Smooth muscle cell of the brain vasculature (primary cell): ENCODE measurements at regions not wholly inside any gene's neighbourhood (a gene's known extent, or its start where the extent isn't known, plus 50 kb on each side); places are given as distances from the start of the nearest gene placed in this dataset.
A peak's percentile ranks its signal among the peaks of the same experiment; 100 is the strongest.

Experiments
- DNase-seq: peaks from one replicate; pipeline ENCODE4 v3.0.0-alpha.2; 2012; ENCODE audit warnings: low read depth, low spot score

DNA sequence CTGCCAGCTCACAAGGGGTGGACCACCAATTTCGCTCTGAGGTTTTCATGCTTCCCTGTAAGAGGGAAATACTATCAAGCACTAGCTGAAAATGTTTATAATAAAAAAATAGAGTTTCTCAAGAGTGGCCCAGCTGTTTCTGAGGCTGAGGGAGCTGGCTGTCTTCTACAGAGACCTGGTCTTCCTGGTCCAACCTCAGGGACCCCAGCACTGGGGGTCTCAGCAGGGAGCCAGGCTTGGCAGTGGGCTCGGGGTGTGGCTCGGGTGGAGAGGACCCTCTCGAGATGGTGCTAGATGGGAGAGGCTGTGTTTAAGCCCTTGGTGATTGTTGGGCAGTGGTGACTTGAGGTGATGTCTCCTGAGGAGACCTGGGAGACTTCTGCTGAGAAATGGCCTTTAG is 87.3 kb upstream of the SHH start:
- DNase-seq: no peak

DNA sequence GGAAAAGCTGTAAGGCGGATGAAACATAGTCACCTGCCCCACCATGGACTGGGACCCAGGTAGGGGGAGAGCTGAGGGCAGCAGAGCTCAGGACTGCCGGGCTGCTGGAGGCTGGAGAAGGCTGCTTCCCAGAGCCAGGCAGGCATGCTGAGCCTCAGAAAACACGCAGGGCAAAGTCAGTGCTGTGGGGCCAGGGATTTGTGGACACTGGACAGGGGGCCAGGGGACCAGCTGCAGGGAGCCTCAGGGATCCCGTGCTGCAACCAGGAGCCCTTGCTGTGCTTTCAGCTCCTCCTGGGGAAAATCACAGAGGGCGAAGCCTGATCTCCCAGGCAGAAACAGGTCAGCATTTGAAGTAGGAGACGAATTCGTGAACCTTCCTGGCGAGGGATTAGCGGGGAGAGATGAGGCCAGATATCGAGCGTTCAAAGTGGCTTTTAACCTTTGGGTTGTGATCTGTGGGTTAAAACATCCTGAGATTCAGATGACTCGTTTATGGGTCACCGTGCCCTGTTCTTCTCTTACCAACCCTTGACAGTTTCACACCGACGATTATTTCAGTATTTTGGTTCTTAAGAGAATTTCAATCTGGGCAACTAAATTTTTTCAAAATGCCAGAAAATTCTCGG is 85.6 kb upstream of the SHH start:
- DNase-seq: no peak

DNA sequence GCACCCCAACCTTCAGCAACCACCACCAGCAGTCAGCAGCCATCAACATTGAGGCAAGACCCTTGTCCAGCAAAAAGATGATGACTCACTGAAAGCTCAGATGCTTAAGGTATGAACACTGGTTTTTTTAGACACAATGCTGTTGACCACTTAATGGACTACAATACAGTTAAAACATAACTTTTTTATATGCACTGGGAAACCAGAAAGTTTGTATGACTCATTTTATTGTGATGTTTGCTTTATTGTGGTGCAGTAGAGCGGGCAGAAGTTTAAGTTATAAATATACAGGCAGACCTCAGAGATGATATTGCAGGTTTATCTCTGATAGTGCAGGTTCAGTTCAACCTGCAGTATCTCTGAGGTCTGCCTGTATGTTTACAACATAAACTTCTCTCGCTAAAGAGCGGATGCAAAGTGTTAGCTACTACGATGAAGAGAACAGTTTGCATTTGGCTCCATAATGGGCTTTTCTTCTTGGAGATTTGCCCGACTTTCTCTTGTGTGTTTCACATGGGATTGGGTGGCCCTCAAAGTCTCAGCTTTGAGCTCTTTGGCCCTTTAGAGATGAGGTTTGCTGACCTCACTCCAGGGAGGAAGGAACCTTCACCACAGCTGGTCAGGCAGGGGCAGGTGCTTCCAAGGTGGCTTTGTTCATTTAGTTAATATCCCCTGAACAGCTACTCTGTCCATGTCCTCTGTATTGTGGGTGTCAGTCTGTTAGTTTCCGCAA is 84.4 kb upstream of the SHH start:
- no peak for DNase-seq

DNA sequence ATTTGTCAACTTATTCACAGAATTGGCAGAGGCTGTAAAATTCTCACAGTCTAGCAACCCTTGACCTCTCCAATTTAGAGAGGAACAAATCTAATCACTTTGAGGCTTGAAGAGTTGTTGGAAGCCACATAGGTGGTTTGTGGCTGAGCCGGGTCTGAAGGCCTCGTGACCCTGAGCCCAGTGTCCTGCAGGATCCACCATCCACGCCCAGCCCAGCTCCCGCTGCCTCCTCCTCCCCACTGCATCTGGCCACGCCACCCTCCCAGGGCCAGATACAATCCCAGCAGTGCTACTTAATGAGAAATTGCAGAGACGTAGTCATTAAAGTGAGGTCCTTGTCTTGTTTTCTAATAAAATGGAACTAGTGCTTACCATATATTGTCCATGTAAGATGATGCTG is 81.4 kb upstream of the SHH start:
- DNase-seq: no peak

DNA sequence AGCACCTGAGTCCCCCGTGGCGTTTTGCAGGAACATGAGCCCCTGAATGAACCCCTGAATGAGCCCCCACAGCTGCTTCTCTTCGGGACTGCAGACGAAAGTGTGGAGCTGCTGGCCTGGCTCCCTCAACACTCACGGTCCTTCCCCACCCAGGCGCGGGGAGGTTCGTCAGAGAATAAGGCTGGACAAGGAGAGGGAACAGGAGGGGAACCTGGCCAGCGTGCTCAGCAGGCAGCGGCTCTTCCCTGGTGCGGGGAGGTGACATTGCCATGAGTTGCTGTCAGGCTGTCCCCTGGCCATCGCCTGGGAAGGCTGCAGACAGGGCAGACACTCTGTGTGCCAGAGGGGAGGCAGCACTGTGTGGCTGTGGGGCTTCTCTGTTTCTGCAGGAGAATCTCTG is 80.9 kb upstream of the SHH start:
- DNase-seq: no peak

DNA sequence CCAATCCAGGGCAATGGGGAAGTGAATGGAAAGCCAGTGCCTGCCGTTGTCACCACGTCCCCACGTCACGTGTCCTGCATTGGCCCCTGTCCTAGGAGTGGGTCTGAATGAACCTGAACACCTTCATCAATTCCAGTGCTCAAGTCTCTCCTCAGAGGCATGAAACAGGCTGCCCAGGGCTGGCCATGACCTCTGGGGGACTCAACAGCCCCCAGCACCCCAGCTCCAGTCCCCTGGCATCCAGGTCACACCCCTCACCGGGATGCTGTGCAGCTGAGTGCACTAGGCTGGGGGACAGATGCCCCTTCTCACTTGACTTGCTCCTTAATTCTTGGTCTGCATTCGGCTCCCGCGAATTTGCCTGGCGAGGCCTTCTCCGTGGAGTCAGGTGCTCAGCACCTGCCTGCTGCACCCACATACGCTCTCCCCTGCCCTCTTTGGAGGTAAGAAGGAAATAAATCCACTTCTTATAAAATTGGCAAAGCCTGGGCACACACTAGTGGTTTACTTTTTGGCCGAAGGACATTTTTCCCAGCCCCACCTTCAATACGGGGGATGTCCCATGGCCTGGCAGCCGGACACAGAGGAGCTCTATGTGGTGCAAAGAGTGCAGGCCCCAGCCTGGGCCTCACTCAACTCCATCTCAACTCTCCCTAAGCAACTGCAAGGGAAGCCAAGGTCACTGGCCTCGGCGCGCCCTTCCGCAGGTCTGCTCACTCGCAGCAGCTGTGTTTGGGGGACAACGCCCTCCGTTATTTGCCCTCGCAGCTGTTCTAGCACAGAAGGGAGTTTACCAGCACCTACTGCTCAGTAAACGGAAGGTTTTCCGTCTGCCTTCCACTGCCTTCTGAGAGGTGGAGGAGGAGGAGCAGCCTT is 77.6 kb upstream of the SHH start:
- DNase-seq: no peak

DNA sequence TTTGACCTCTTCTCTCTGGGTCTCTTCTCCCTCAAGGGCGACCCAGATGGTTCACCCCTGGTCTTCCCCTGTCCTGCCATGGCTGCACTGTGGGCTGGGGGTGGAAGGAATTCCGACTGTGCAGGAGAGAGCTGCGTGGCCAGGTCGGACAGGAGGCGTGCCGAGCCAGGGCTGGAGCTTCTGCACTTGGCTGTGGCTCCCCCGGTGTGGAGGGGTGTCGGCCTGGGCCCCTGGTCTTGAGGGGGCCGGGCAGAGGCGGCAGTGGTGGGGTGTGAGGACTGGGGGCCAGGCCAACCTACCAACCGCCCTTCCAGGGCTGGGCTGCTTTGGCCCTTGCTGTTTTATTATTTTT is 74.9 kb upstream of the SHH start:
- DNase-seq: no peak

DNA sequence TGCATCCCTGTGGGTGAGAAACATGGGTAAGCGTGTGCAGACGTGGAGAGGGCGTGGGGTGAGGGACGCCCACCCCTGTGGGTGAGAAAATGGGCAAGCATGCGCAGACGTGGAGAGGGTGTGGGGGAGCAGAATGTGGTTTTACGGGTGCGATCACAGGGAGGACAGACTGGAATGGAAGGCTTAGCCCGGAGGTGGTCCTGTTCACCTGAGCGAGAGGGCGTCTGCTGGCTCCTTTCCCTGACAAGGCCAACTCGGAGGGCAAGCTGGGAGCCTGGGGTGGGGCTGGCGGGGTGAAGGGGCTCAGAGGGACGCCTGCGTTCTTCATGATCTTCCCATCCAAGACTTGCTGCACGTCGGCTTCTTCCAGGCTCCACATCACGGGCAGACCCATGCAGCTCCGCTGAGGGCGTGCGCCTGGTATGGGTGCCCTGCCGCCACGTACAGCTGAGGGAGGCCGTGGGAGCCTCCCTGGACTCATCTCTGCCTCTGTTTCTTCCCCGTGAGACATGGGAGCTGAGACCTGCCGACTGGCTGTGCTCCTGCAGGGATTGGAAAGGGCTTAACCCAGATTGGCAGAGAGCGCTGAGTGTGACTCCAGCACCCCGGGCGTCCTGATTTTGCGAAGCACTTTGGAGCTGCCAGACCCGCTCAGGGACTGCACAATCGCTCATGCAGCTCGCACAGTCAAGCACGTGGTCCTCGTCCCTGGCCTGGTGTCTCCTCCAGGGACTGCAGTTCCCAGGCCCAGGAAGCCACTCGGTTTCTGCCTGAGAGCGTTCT is 74.3 kb upstream of the SHH start:
- DNase-seq: no peak

DNA sequence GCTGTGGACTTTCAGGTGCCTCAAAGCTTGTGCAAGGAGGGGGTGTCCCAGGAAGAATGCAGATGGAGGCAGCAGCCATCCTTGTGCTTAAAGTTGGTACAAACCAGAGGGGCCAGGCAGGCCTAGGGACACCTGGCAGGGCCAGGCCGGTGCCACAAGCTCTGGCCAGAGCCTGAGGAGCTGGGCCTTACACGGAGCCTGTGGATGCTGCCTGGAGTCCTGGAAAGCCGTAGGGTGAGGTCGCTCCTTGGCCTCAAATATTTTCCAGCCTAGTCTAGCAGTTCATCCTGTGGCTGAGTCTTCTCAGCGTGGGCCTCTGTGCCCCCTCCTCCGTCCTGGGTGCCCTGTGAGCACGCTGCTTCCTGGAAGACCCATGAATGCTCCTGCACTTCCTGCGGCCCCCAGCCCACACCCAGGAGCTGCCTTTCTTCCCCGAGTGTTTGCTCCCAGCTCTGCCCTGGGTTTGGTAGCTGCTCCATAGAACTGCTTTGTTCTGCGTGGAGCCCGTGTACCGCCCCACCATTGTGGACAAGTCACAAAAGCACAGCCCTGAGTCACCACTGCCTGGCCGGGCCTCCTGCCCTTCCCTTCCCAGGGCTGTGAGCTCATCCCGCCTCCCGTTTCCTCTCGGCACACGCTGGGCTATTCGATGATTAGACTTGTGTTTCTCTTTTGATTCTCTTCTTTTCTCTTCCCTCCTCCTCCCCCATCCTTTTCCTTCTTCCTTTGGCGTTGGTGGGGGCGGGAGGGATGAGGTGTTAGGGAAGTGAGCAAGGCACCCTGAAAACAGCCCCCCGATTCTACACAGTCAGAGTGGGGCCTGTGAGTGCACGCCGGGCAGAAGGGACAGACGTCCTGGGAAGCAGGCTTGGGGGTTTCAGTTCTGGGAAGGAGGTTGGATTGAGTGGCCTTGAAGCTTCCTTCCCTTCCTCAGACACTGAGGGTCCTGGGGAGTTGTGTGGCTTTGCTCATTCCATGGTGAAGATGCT is 73.2 kb upstream of the SHH start:
- DNase-seq: peak; percentile 54

DNA sequence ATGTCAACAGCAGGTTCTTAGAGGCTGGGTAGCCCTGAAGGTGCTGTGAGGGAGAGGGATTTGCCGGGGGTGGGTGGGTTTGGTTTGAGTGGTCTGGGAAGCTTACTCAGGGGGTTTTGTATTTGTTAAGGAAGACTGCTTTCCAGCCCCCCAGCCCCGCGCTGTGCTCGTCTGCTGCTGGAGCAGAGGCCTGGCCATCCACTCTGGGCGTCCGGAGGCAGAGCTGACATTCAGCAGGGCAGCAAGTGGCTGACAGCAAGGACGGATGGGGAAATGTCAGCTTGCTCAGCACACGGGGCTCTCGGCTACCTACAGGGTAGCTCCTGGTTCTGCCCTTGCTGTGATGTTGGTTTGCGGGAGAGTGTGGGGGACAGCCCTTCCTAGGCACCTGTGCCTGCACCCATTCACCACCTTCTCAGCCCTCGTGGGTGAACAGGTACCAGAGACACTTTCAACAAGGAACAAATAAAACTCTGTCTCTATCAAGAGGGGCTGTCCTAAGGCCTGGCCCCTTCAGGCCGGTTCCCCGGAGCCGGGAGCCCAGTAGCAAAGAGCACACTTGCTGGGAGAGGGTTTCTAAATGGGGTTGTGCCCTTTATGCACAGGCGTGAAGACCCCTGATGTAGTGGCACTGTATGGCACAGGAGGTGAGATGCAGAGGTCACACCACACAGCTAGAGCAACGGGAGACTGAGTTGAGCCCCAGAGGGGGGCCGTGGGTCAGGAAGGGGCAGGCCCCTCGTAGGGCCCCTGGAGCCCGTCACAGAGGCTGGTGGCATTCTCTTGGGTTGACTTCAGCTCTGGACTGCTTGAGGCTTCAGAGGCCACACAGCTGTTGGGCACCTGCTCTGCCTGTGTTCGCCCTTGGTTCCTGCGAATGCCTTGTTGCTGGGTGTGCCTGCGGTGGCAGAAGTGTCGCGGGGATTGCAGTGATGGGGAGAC is 72.2 kb upstream of the SHH start:
- DNase-seq: no peak

DNA sequence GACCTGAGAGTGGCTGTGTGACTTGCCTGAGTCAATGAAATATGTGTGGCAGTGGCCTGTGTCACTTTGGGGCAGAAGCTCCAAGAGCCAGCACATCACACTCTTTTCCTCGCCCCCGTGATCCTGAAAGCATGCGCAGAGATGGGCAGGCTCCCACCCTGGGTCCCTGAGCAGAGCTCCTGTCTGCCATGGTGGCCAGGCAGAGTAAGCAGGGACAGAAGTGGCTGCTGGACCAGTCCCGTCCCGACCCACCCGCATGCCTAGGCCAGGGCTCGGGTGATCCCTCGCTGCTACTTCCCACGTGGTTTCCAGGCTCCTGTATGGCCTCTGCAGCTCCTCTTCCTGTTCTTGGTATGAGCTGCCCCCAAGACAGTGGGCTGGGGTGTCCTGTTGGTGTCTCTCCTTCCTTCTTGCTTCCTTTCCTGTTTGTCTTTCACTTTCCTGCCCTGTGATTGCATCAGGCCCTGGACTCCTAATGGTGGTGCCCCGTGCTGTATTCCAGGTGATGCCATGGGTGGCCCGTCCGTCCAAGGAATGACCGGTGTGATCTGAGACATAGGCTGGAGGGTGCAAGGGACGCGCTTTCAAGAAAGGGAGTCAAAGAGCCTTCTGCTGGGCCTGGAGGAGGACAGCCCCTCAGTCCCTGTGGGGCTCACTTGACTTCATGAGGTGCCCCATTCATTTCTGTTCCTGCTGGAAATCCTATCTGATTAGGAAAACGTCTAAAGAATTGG is 71.4 kb upstream of the SHH start:
- DNase-seq: no peak

DNA sequence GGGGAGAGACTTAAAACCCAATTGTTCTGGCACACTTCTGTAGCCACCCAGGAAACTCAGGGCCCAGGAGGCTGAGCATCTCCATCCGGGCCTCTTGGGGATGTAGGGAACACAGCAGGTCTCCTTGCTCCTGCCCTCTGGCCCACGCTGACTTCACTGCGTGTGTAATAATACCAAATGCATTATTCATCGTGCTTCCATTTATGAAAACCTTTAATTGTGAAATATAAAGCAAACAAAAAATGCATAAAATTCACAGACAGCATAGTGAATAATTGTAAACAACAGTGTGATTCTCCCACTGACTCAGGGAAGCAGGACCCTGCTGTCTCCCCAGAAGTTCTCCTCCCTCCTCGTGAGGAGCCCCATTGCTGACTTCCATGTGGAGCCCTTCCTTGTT is 70.3 kb upstream of the SHH start:
- DNase-seq: peak; percentile 28

DNA sequence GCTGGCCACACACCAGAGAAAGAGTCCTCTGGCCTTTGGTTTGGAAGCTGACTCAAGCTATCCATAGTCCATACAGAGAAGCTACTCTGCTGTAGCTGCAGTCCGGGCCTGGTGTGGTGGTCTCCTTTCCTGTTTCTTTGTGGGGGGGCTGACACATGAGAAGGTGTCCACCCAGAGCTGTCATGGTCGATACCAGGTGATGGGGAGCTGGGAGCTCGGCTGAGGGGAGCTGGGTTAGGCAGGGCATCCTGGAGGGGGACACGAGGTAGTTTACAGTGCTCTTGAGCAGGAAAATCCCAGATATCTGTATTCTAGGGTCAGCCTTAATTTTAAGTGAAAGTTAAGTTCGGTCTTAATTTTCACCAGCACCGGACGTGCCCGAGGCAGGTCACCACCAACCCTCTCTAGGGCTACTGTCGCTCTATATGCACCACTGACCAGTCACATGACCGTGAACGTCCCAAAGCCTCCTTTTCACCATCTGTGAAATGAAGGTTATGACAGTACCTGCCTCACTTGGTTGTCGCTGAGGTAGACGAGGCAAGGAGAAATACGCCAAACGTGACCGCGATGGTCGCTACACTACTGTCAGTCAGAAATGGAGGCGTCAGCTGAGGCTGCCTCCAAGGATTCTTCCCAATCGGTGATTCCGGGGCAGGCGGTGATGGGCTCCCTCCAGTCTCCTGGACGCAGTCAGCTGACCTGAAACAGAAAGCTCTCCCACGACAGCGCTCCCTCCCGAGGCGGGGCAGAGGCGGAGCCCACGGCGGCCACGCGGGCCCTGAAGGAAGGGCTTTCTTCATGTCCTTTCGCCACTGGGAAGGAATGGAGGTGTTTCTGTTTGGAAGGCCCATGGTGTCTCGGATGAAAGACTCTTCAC is 69.4 kb upstream of the SHH start:
- no peak for DNase-seq

DNA sequence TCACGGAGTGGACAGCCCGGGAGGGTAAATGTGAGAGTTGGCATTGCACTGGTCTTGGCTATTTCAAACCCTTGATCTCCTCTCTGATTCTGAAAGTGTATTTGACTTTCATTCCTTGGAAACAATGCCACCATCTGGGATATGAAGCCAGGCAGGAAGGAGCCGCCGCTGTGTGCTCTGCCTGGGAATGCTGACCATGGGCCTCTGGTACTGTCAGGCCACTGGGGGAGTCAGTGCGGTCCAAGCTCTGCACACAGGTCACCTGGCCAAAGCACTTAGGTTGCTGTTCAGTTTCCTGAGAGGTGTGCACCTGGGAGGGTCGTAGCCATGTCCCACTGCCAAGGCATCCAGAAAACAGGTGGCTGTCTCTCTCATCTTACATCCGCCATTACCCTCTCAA is 68.5 kb upstream of the SHH start:
- no peak for DNase-seq

DNA sequence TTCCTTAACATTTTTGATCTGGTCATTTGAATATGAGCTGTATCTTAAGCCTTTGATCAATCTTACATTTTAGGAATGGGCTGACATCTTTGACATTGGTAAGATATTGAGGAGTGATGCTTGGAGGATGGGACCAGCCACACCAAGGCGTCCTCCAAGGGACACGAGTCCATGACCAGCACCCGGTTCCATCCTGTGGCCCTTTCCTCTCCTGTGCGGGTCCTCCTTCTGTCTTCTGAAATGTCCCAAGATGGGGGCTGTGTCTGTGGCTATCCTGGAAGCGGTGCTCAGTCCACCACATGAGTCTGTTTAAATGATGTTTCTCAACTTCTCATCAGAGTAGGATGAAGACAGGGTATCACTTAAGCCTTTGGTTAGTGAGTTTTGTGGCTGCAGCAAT is 67.3 kb upstream of the SHH start:
- DNase-seq: no peak

DNA sequence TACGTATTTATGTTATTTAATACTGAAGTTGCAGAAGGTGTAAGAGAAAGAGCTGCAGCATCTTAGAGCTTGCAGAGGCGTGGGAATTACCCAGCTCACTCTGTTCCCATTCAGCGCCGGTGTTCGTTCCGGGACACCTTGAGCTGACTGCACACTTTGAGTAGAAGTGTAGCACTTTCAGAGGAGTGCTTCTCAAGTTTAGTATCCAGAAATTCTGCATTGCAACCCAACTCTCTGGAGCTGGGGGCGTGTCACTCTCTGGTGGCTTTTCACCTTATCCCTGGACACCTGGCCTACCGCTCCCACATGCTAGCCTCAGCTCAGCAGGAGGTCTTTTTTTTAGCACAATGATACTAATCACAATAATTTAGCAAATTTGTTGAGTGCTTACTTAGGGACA is 66.4 kb upstream of the SHH start:
- no peak for DNase-seq

DNA sequence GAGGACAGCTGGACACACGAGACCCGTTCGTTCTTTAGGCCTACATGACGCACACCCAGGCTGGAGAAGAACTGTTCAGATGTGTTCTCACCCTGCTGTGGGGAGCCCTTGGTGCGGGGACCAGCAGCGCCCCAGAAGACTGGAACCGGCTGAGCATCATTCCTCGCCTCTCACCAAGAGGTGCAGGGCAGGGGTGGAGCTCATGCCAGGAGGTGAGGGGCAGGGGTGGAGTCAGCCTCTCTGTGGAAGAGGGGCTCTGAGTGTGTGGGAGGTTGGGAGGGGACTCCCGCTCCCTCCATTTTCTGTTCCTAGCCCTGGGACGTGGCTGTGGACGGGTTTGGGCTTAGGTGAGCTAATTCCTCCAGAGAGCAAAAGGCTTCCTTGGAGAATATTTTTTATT is 66.0 kb upstream of the SHH start:
- DNase-seq: no peak

DNA sequence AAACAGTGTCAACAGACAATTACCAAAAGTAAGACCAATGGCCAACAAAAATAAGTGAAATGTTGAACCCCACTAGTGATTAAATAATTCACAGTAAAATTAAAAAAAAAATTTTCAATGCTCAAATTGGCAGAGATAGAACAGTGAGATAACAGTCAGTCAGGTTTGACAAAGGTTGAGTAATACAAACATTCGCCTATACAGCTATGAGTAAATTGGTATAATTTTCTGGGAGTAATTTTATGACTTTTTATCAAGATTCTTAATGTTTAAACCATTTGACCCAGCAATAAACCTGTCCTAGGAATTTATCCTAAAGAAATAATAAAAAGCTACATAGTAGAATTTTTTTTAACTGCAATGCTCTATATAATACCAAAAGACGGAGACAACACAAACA is 64.9 kb upstream of the SHH start:
- no peak for DNase-seq
